Endodermal cell (in vitro differentiated cells): ENCODE measurements at regions not wholly inside any gene's neighbourhood (a gene's known extent, or its start where the extent isn't known, plus 50 kb on each side); places are given as distances from the start of the nearest gene placed in this dataset.

ENCODE experiments used
- DNase-seq: peaks from one replicate; pipeline ENCODE4 v3.0.0-alpha.2; 2017
- H3K27ac ChIP-seq: 2 replicates; pipeline ENCODE4 v1.5.1; 2013; ENCODE audit warnings: mild to moderate bottlenecking, low read depth, low read length, moderate library complexity
- H3K27me3 ChIP-seq: 2 replicates; pipeline ENCODE4 v1.6.1; 2013; ENCODE audit warnings: mild to moderate bottlenecking, low read length, moderate library complexity; ENCODE audit not compliant: insufficient read depth, control insufficient read depth, poor library complexity, severe bottlenecking
- H3K36me3 ChIP-seq: 2 replicates; pipeline ENCODE4 v1.7.0; 2013; ENCODE audit warnings: mild to moderate bottlenecking, low read length, moderate library complexity; ENCODE audit not compliant: control insufficient read depth, insufficient read depth
- H3K4me1 ChIP-seq: one replicate; pipeline ENCODE4 v1.7.0; 2013; ENCODE audit warnings: low read length; ENCODE audit not compliant: control insufficient read depth, insufficient read depth
- H3K4me3 ChIP-seq: 2 replicates; pipeline ENCODE4 v1.5.1; 2013; ENCODE audit warnings: mild to moderate bottlenecking, low read length, moderate library complexity
- H3K9ac ChIP-seq: 2 replicates; pipeline ENCODE4 v1.6.1; 2013; ENCODE audit warnings: mild to moderate bottlenecking, low read length, moderate library complexity; ENCODE audit not compliant: poor library complexity, severe bottlenecking; ENCODE audit errors: extremely low read depth
- H3K9me3 ChIP-seq: 2 replicates; pipeline ENCODE4 v1.6.1; 2013; ENCODE audit warnings: mild to moderate bottlenecking, low read length, moderate library complexity; ENCODE audit not compliant: control insufficient read depth
- H3K27ac Mint-ChIP-seq: 2 replicates; pipeline ENCODE4 v1.8.0; 2020; ENCODE audit warnings: mixed read lengths
- H3K27me3 Mint-ChIP-seq: 2 replicates; pipeline ENCODE4 v1.8.0; 2021; ENCODE audit warnings: mild to moderate bottlenecking, mixed read lengths; ENCODE audit not compliant: insufficient read depth
- H3K36me3 Mint-ChIP-seq: 2 replicates; pipeline ENCODE4 v1.8.0; 2020; ENCODE audit warnings: low read depth, mixed read lengths
- H3K4me1 Mint-ChIP-seq: 2 replicates; pipeline ENCODE4 v1.8.0; 2020; ENCODE audit warnings: mixed read lengths
- H3K4me3 Mint-ChIP-seq: 2 replicates; pipeline ENCODE4 v1.8.0; 2020; ENCODE audit warnings: mild to moderate bottlenecking, moderate library complexity, mixed read lengths
- H3K9me3 Mint-ChIP-seq: 2 replicates; pipeline ENCODE4 v1.8.0; 2020; ENCODE audit warnings: mild to moderate bottlenecking, mixed read lengths
- WGBS, 2 experiments: methylation state at CpG; one replicate each; pipeline versions ENCODE4 v1.1.5 to v1.1.7; 2013; ENCODE audit warnings: missing lambda C conversion rate in 2 of 2, mixed read lengths in 1 of 2; ENCODE audit not compliant: insufficient coverage in 1 of 2, insufficient read length in 1 of 2; 5-methylcytosine and 5-hydroxymethylcytosine counted together
- TF ChIP-seq, protein P1 (sequence below): fragments of 200-600 bp; sonication (generic); conservative IDR thresholded peaks from 2 replicates; pipeline ENCODE4 v1.5.0; 2021; ENCODE audit warnings: antibody characterized with exemption, mild to moderate bottlenecking

GRCh38 chr5:82772281-82772680, 304.9 kb downstream of the TMEM167A start:
- no peaks in the 10 kb centered on the region for H3K4me1 ChIP-seq
- no peak for DNase-seq
- H3K9me3 ChIP-seq: peaks cover 7% of the 10 kb centered on the region
- H3K27me3 ChIP-seq: no peaks in the 10 kb centered on the region
- no peak overlapping the region for H3K4me3 ChIP-seq
- no peak overlapping the region for H3K4me3 Mint-ChIP-seq
- no peak overlapping the region for H3K27ac Mint-ChIP-seq
- TF ChIP-seq, protein P1, sequence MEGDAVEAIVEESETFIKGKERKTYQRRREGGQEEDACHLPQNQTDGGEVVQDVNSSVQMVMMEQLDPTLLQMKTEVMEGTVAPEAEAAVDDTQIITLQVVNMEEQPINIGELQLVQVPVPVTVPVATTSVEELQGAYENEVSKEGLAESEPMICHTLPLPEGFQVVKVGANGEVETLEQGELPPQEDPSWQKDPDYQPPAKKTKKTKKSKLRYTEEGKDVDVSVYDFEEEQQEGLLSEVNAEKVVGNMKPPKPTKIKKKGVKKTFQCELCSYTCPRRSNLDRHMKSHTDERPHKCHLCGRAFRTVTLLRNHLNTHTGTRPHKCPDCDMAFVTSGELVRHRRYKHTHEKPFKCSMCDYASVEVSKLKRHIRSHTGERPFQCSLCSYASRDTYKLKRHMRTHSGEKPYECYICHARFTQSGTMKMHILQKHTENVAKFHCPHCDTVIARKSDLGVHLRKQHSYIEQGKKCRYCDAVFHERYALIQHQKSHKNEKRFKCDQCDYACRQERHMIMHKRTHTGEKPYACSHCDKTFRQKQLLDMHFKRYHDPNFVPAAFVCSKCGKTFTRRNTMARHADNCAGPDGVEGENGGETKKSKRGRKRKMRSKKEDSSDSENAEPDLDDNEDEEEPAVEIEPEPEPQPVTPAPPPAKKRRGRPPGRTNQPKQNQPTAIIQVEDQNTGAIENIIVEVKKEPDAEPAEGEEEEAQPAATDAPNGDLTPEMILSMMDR: no peak
- H3K36me3 ChIP-seq: no peaks in the 10 kb centered on the region
- 84 to 94% methylated on average over 4 of the region's 4 CpGs for WGBS, 2 experiments
- H3K9ac ChIP-seq: no peak overlapping the region
- peaks cover 38% of the 10 kb centered on the region for H3K9me3 Mint-ChIP-seq
- no peaks in the 10 kb centered on the region for H3K27me3 Mint-ChIP-seq
- no peak overlapping the region for H3K27ac ChIP-seq
- no peaks in the 10 kb centered on the region for H3K4me1 Mint-ChIP-seq
- peaks cover 10% of the 10 kb centered on the region for H3K36me3 Mint-ChIP-seq

- Histone ChIP-seq H3K4me1 (no peaks in the 10 kb centered on the region), H3K27ac (no peak overlapping the region), H3K36me3 (no peaks in the 10 kb centered on the region), H3K27me3 (no peaks in the 10 kb centered on the region), H3K9me3 (peaks cover 7% of the 10 kb centered on the region), H3K4me3 (no peak overlapping the region), H3K9ac (no peak overlapping the region)
- no peak for DNase-seq
- H3K4me3 Mint-ChIP-seq: no peak overlapping the region
- H3K4me1 Mint-ChIP-seq: no peaks in the 10 kb centered on the region
- H3K27me3 Mint-ChIP-seq: no peaks in the 10 kb centered on the region
- H3K27ac Mint-ChIP-seq: no peak overlapping the region
- TF ChIP-seq, protein P1: no peak
- H3K36me3 Mint-ChIP-seq: peaks cover 10% of the 10 kb centered on the region
- H3K9me3 Mint-ChIP-seq: peaks cover 29% of the 10 kb centered on the region
Measured at GRCh38 chr5:82766206-82766605, 311.0 kb downstream of the TMEM167A start.

DNA sequence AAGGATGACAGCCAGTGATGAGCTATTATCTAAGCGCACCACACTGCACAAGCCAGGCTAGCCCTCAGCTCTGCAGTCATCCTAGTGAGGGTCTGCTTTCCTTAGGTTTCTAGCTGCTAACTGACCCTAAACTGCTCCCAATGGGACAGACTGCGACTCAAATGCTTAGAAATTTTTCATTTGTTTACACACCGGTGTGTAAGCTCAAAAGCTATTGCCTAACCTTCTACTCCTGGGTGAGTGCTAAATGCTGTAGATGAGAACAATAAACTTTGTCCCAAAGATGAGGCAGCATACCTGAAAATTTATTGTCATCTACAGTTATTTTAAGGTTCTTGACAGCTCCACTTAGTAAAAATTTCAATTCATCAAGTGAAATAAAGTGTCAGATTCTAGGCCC, 311.4 kb downstream of the TMEM167A start:
- Histone ChIP-seq H3K4me3 (no peak overlapping the region), H3K27me3 (no peaks in the 10 kb centered on the region), H3K9ac (no peak overlapping the region), H3K9me3 (peaks cover 3% of the 10 kb centered on the region), H3K36me3 (no peaks in the 10 kb centered on the region), H3K27ac (no peak overlapping the region), H3K4me1 (no peaks in the 10 kb centered on the region)
- H3K36me3 Mint-ChIP-seq: peaks cover 8% of the 10 kb centered on the region
- 93 to 95% methylated on average over 2 to 3 of the region's 3 CpGs for WGBS, 2 experiments
- no peaks in the 10 kb centered on the region for H3K27me3 Mint-ChIP-seq
- TF ChIP-seq, protein P1: no peak
- H3K4me3 Mint-ChIP-seq: no peak overlapping the region
- no peaks in the 10 kb centered on the region for H3K4me1 Mint-ChIP-seq
- DNase-seq: no peak
- no peak overlapping the region for H3K27ac Mint-ChIP-seq
- H3K9me3 Mint-ChIP-seq: peaks cover 25% of the 10 kb centered on the region
